Stomach (tissue), 8 donors: ENCODE measurements at regions not wholly inside any gene's neighbourhood (a gene's known extent, or its start where the extent isn't known, plus 50 kb on each side); places are given as distances from the start of the nearest gene placed in this dataset.

Source experiments
- DNase-seq, 2 donors: peaks; one replicate each; pipeline versions ENCODE4 v3.0.0 to v3.0.0-alpha.2; 2013 to 2019
- H3K27ac ChIP-seq, 5 donors: fragments of 200-600 bp in 4 of 5; sonication (generic) in 4 of 5; one replicate each; pipeline ENCODE4 v1.5.1; 2013 to 2019; ENCODE audit warnings: mild to moderate bottlenecking in 1 of 5, moderate library complexity in 1 of 5
- H3K27me3 ChIP-seq, 3 donors: fragments of 200-600 bp; sonication (generic); one replicate each; pipeline ENCODE4 v1.5.1; 2017 to 2019; ENCODE audit warnings: mixed run types in 1 of 3
- H3K36me3 ChIP-seq, 4 donors: fragments of 200-600 bp; sonication (generic); 1 replicate in 3 of 4; 2 replicates in 1 of 4; pipeline ENCODE4 v1.5.1; 2016 to 2019
- H3K4me1 ChIP-seq, 4 donors: fragments of 200-600 bp; sonication (generic); one replicate each; pipeline ENCODE4 v1.5.1; 2016 to 2019
- H3K4me3 ChIP-seq, 4 donors: fragments of 200-600 bp; sonication (generic) in 3 of 4; one replicate each; pipeline ENCODE4 v1.5.1; 2016 to 2019; ENCODE audit warnings: mild to moderate bottlenecking in 1 of 4
- H3K9me3 ChIP-seq, 4 donors: fragments of 200-600 bp; sonication (generic); one replicate each; pipeline ENCODE4 v1.5.1; 2016 to 2019
- EP300 ChIP-seq: sonication (generic); formaldehyde crosslinking; IDR thresholded peaks from one replicate; pipeline ENCODE4 v1.6.1; 2017; ENCODE audit warnings: antibody characterized with exemption
- POLR2A ChIP-seq, 4 donors: fragments of 450-650 bp; IDR thresholded peaks; one replicate each; pipeline ENCODE4 v1.6.1; 2016; ENCODE audit warnings: antibody characterized with exemption in 4 of 4, control low read depth in 2 of 4, mild to moderate bottlenecking in 1 of 4, moderate library complexity in 1 of 4
- POLR2AphosphoS5 ChIP-seq, 3 donors: sonication (generic); formaldehyde crosslinking; IDR thresholded peaks; one replicate each; pipeline ENCODE4 v1.6.1; 2016; ENCODE audit warnings: antibody characterized with exemption in 3 of 3
- WGBS, 5 donors: extraction: QIAGEN DNeasy Blood & Tissue Kit in 3 of 5; methylation state at CpG; one replicate each; pipeline versions ENCODE4 v1.1.5 to v1.1.7; 2013 to 2018; 5-methylcytosine and 5-hydroxymethylcytosine counted together
- intact Hi-C: fragments of 100-400 bp; cut with DNase I; formaldehyde crosslinking; loops from one replicate; pipeline ENCODE4 v1.15.1; 2023; ENCODE audit warnings: low total_unique reads
- TF ChIP-seq, protein P1 (sequence below), 7 experiments: fragments of 450-650 bp in 4 of 7; fragments of 200-600 bp in 3 of 7; sonication (generic) in 3 of 7; IDR thresholded peaks; one replicate each; pipeline ENCODE4 v1.5.1; 2016 to 2019; ENCODE audit warnings: antibody characterized with exemption in 7 of 7, control low read depth in 2 of 7, mild to moderate bottlenecking in 1 of 7
- donor health status: healthy with polysubstance abuse.
- donor health status: Bipolar disorder and iron deficiency.
- donor health status: healthy.

DNA sequence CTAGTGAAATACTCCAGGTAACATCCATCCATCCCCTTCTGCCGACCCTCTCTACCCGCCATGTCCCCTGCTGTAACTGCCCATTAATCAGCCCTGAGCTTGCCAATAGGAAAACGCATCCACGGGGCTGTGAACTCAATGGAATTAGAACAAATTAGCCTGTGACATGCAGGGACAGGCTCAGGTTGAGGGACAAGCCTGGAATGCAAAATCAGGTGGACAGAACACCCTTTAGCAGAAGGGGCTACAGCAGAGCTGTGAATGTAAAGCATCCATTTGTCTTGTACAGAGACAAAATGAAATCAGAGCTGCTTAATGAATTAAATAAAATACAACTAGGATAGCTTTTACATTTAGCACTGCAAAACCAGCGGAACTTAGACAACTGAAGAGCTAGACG lies 187.3 kb upstream of the SASH1 start:
- intact Hi-C loops = no loop called here
- Histone ChIP-seq H3K27me3 (no peaks in the 10 kb centered on the region), H3K27ac (no peak overlapping the region), H3K36me3 (no peaks in the 10 kb centered on the region), H3K4me1 (no peaks in the 10 kb centered on the region), H3K9me3 (no peaks in the 10 kb centered on the region), H3K4me3 (no peak overlapping the region)
- TF ChIP-seq EP300 = no peak
- TF ChIP-seq POLR2A (IDR thresholded peaks at IDR 0.05) = no peak
- TF ChIP-seq, protein P1, sequence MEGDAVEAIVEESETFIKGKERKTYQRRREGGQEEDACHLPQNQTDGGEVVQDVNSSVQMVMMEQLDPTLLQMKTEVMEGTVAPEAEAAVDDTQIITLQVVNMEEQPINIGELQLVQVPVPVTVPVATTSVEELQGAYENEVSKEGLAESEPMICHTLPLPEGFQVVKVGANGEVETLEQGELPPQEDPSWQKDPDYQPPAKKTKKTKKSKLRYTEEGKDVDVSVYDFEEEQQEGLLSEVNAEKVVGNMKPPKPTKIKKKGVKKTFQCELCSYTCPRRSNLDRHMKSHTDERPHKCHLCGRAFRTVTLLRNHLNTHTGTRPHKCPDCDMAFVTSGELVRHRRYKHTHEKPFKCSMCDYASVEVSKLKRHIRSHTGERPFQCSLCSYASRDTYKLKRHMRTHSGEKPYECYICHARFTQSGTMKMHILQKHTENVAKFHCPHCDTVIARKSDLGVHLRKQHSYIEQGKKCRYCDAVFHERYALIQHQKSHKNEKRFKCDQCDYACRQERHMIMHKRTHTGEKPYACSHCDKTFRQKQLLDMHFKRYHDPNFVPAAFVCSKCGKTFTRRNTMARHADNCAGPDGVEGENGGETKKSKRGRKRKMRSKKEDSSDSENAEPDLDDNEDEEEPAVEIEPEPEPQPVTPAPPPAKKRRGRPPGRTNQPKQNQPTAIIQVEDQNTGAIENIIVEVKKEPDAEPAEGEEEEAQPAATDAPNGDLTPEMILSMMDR (IDR thresholded peaks at IDR 0.05) = no peak
- TF ChIP-seq POLR2AphosphoS5 (IDR thresholded peaks at IDR 0.05) = no peak
- DNase-seq = no peak
- WGBS, 5 donors = 74 to 87% (median 82%) methylated on average over 6 of the region's 6 CpGs

DNA sequence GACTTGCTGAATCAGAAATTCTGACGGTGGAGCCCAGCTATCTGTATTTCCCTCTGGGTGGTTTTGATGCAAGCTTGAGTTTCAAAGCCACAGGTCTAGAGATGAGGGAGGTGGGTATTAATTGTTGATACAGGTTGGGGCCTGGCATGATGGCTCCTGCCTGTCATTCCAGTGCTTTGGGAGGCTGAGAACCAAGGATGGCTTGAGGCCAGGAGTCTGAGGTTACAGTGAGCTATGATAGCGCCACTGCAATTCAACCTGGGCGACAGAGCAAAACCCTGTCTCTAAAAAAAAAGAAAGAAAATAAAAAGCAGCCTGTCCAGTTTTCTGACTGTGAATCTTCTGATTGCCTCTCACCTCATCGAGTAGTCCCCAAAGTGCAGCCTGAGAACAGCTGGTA lies 184.8 kb upstream of the SASH1 start:
- no peaks in the 10 kb centered on the region for H3K9me3 ChIP-seq
- no peaks in the 10 kb centered on the region for H3K36me3 ChIP-seq
- no peak for DNase-seq
- TF ChIP-seq, protein P1 (IDR thresholded peaks at IDR 0.05) = no peak
- WGBS, 5 donors = 82 to 91% (median 86%) methylated on average over 4 of the region's 4 CpGs
- no peak overlapping the region for H3K27ac ChIP-seq
- no peak overlapping the region for H3K4me3 ChIP-seq
- no peaks in the 10 kb centered on the region for H3K4me1 ChIP-seq
- H3K27me3 ChIP-seq = no peaks in the 10 kb centered on the region
- intact Hi-C loops = no loop called here

DNA sequence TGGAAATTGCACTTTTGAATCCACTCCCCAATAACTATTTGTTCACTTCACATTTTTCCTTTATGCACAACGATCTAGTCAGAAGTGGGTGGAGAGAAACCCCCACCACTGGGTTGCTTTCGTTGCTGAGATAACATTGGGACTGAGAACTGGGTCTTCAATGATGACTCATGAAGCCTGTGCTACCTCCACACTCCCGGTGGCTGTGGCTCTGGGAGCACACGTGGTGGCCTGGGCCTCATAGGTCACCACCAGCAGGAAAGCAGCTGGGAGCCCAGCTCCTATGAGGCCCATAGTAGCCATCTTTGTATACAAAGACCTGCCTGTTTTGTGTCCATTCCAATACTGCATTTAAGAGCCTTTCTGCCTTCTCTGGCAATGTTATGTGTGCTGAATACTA lies 178.0 kb upstream of the SASH1 start:
- TF ChIP-seq POLR2A (IDR thresholded peaks at IDR 0.05) = no peak
- no peak for TF ChIP-seq POLR2AphosphoS5 (IDR thresholded peaks at IDR 0.05)
- TF ChIP-seq, protein P1 (IDR thresholded peaks at IDR 0.05) = no peak
- no peak for TF ChIP-seq EP300
- H3K4me3 ChIP-seq = no peak overlapping the region
- intact Hi-C loops = loop anchor here (5.0 kb wide), 1 partner anchor 657 kb away; the partner anchor contains the start of gene SAMD5

DNA sequence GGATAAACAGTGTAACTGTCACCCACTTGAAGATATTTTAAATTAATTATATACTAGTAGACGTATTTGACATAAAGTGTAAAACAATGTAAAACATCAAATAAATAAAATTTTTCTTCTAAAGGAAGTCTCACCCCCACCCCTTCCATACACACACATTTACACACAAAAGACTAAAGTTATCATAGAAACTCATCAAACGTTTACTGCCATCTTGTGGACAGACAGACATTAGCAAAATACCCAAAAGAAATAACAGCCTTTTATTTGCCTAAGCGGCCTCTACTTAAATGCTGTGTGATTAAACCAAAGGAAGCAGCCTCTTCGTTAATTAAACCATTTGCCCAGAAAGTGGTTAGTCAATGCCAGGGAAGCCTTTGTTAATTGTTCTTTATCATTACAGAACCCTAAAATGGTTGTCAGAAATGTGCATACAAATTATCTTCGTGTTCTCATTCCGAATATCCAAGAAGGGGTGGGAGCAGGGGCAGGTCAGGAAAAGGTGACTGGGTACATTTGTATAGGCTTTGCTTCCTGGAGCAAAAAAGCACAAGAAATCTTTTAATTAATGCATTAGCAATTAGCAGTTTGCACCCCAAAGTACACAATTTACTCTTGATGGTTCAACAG lies 176.2 kb upstream of the SASH1 start:
- Histone ChIP-seq H3K4me3 (no peak overlapping the region), H3K36me3 (no peaks in the 10 kb centered on the region), H3K4me1 (no peaks in the 10 kb centered on the region), H3K9me3 (no peaks in the 10 kb centered on the region), H3K27me3 (no peaks in the 10 kb centered on the region), H3K27ac (no peak overlapping the region)
- WGBS, 5 donors = 24 to 36% (median 29%) methylated on average over 6 of the region's 6 CpGs
- no peak for TF ChIP-seq POLR2AphosphoS5 (IDR thresholded peaks at IDR 0.05)
- no peak for TF ChIP-seq EP300
- TF ChIP-seq, protein P1 (IDR thresholded peaks at IDR 0.05) = peak in 5 of 7 experiments; percentile 44 to 69 (median 55)
- no peak for TF ChIP-seq POLR2A (IDR thresholded peaks at IDR 0.05)
- intact Hi-C loops = loop anchor here (5.0 kb wide), 1 partner anchor 659 kb away; the partner anchor contains the start of gene SAMD5
- peak in 1 of 2 donors; percentile 81 for DNase-seq

More for the DNA sequence above, 178.0 kb upstream of the SASH1 start:
- no peaks in the 10 kb centered on the region for H3K36me3 ChIP-seq
- DNase-seq = no peak
- no peaks in the 10 kb centered on the region for H3K9me3 ChIP-seq
- WGBS, 5 donors = 45 to 69% (median 52%) methylated on average over 4 of the region's 4 CpGs
- H3K27me3 ChIP-seq = no peaks in the 10 kb centered on the region
- no peaks in the 10 kb centered on the region for H3K4me1 ChIP-seq
- H3K27ac ChIP-seq = no peak overlapping the region
